ENCODE measurements at regions not wholly inside any gene's neighbourhood (a gene's known extent, or its start where the extent isn't known, plus 50 kb on each side); places are given as distances from the start of the nearest gene placed in this dataset.

- no peak overlapping the region for H3K27ac ChIP-seq
- DNase-seq (ENCODE audit: low read depth, low spot score), result no peak
These were observed 160.6 kb upstream of the COL21A1 start for GRCh38 chr6:56407883-56408410.

- no peak for DNase-seq (ENCODE audit: low read depth, low spot score)
- no peak overlapping the region for H3K27ac ChIP-seq
These were observed 159.2 kb upstream of the COL21A1 start for GRCh38 chr6:56406276-56407269.

- DNase-seq (ENCODE audit: low read depth, low spot score), result no peak
- H3K27ac ChIP-seq, result no peak overlapping the region
These were observed 157.2 kb upstream of the COL21A1 start for GRCh38 chr6:56404599-56404998.

GRCh38 chr6:56403745-56404144, 156.4 kb upstream of the COL21A1 start:
- no peak for DNase-seq (ENCODE audit: low read depth, low spot score)
- no peak overlapping the region for H3K27ac ChIP-seq

- no peak overlapping the region for H3K27ac ChIP-seq
- DNase-seq (ENCODE audit: low read depth, low spot score), result no peak
These were observed 154.2 kb upstream of the COL21A1 start for GRCh38 chr6:56401477-56402070.

- H3K27ac ChIP-seq, result no peak overlapping the region
- no peak for DNase-seq (ENCODE audit: low read depth, low spot score)
These were observed 152.9 kb upstream of the COL21A1 start for GRCh38 chr6:56400273-56400672.

GRCh38 chr6:56399672-56400263, 152.4 kb upstream of the COL21A1 start:
- no peak for DNase-seq (ENCODE audit: low read depth, low spot score)
- H3K27ac ChIP-seq, result no peak overlapping the region

GRCh38 chr6:56399250-56399671, 151.9 kb upstream of the COL21A1 start:
- H3K27ac ChIP-seq, result no peak overlapping the region
- no peak for DNase-seq (ENCODE audit: low read depth, low spot score)

GRCh38 chr6:56396435-56396834, 149.1 kb upstream of the COL21A1 start:
- no peak for DNase-seq (ENCODE audit: low read depth, low spot score)
- no peak overlapping the region for H3K27ac ChIP-seq

- H3K27ac ChIP-seq, result no peak overlapping the region
- no peak for DNase-seq (ENCODE audit: low read depth, low spot score)
These were observed 146.5 kb upstream of the COL21A1 start for GRCh38 chr6:56393615-56394612.

GRCh38 chr6:56388415-56388755, 141.0 kb upstream of the COL21A1 start:
- DNase-seq (ENCODE audit: low read depth, low spot score), result no peak
- no peak overlapping the region for H3K27ac ChIP-seq

- no peak overlapping the region for H3K27ac ChIP-seq
- no peak for DNase-seq (ENCODE audit: low read depth, low spot score)
These were observed 140.4 kb upstream of the COL21A1 start for GRCh38 chr6:56387621-56388414.

GRCh38 chr6:56386717-56387116, 139.3 kb upstream of the COL21A1 start:
- DNase-seq (ENCODE audit: low read depth, low spot score), result no peak
- H3K27ac ChIP-seq, result no peak overlapping the region

GRCh38 chr6:56385981-56386593, 138.7 kb upstream of the COL21A1 start:
- no peak for DNase-seq (ENCODE audit: low read depth, low spot score)
- no peak overlapping the region for H3K27ac ChIP-seq

GRCh38 chr6:56383160-56383559, 135.8 kb upstream of the COL21A1 start:
- DNase-seq (ENCODE audit: low read depth, low spot score), result no peak
- H3K27ac ChIP-seq, result no peak overlapping the region

GRCh38 chr6:56382416-56382940, 135.1 kb upstream of the COL21A1 start:
- peak overlapping the region; percentile 52 for H3K27ac ChIP-seq

GRCh38 chr6:56381801-56382251, 134.4 kb upstream of the COL21A1 start:
- DNase-seq (ENCODE audit: low read depth, low spot score), result peak; percentile 71
- H3K27ac ChIP-seq, result peak overlapping the region; percentile 52

More at GRCh38 chr6:56382416-56382940, 135.1 kb upstream of the COL21A1 start:
- no peak for DNase-seq (ENCODE audit: low read depth, low spot score)

- no peak for DNase-seq (ENCODE audit: low read depth, low spot score)
- H3K27ac ChIP-seq, result no peak overlapping the region
These were observed 133.1 kb upstream of the COL21A1 start for GRCh38 chr6:56380476-56380875.

All from epithelial cell of prostate (primary cell).